Mesendoderm (in vitro differentiated cells): ENCODE measurements at regions not wholly inside any gene's neighbourhood (a gene's known extent, or its start where the extent isn't known, plus 50 kb on each side); places are given as distances from the start of the nearest gene placed in this dataset.
"Not testable (repeated sequence)": the region's sequence is repeated elsewhere in the genome, so short reads cannot be mapped to it uniquely, and the experiment has no call there.

Source experiments
- DNase-seq: peaks from one replicate; pipeline ENCODE4 v3.0.0; 2013
- H2AK5ac ChIP-seq: 2 replicates; pipeline ENCODE4 v1.6.1; 2013; ENCODE audit warnings: low read length, inconsistent platforms
- H2BK120ac ChIP-seq: 2 replicates; pipeline ENCODE4 v1.6.1; 2013; ENCODE audit warnings: low read depth, mild to moderate bottlenecking, low read length, moderate library complexity, mixed read lengths
- H2BK15ac ChIP-seq: replicated peaks from 2 replicates; pipeline ENCODE4 v1.6.1; 2013; ENCODE audit warnings: low read depth, mild to moderate bottlenecking, moderate library complexity
- H2BK5ac ChIP-seq: 2 replicates; pipeline ENCODE4 v1.6.1; 2013; ENCODE audit warnings: low read length, inconsistent platforms
- H3K18ac ChIP-seq: 2 replicates; pipeline ENCODE4 v1.6.1; 2013; ENCODE audit warnings: mild to moderate bottlenecking, low read length, mixed read lengths
- H3K23ac ChIP-seq: one replicate; pipeline ENCODE4 v1.6.1; 2013; ENCODE audit warnings: low read length
- H3K27ac ChIP-seq: 2 replicates; pipeline ENCODE4 v1.5.1; 2013; ENCODE audit warnings: low read depth, mild to moderate bottlenecking, inconsistent platforms, low read length, moderate library complexity
- H3K27me3 ChIP-seq: 2 replicates; pipeline ENCODE4 v1.6.1; 2013; ENCODE audit warnings: low read length, control low read depth, mild to moderate bottlenecking, inconsistent platforms; ENCODE audit not compliant: insufficient read depth, poor library complexity
- H3K36me3 ChIP-seq: 2 replicates; pipeline ENCODE4 v1.6.1; 2013; ENCODE audit warnings: low read length, inconsistent platforms; ENCODE audit not compliant: control insufficient read depth, insufficient read depth
- H3K4ac ChIP-seq: one replicate; pipeline ENCODE4 v1.6.1; 2013; ENCODE audit warnings: low read depth, mild to moderate bottlenecking, low read length, moderate library complexity
- H3K4me1 ChIP-seq: 2 replicates; pipeline ENCODE4 v1.6.1; 2013; ENCODE audit warnings: low read depth, low read length, inconsistent platforms; ENCODE audit not compliant: control insufficient read depth
- H3K4me2 ChIP-seq: 2 replicates; pipeline ENCODE4 v1.6.1; 2013; ENCODE audit warnings: low read length
- H3K4me3 ChIP-seq: 2 replicates; pipeline ENCODE4 v1.5.1; 2013; ENCODE audit warnings: mild to moderate bottlenecking, low read length
- H3K56ac ChIP-seq: one replicate; pipeline ENCODE4 v1.6.1; 2013; ENCODE audit warnings: low read length
- H3K79me1 ChIP-seq: 2 replicates; pipeline ENCODE4 v1.6.1; 2013; ENCODE audit warnings: low read length, inconsistent platforms
- H3K79me2 ChIP-seq: 2 replicates; pipeline ENCODE4 v1.6.1; 2013; ENCODE audit warnings: mild to moderate bottlenecking, low read length; ENCODE audit not compliant: control insufficient read depth, insufficient read depth
- H3K9ac ChIP-seq: 2 replicates; pipeline ENCODE4 v1.6.1; 2013; ENCODE audit warnings: low read length, inconsistent platforms
- H4K5ac ChIP-seq: one replicate; pipeline ENCODE4 v1.6.1; 2013; ENCODE audit warnings: low read length
- H4K8ac ChIP-seq: one replicate; pipeline ENCODE4 v1.6.1; 2013; ENCODE audit warnings: low read depth, mild to moderate bottlenecking, control low read depth, low read length, moderate library complexity
- WGBS: extraction: QIAGEN DNeasy Blood & Tissue Kit; methylation state at CpG from one replicate; pipeline ENCODE4 v1.1.7; 2013; ENCODE audit warnings: low lambda C conversion rate, missing lambda C conversion rate; ENCODE audit not compliant: insufficient coverage; ENCODE audit errors: extremely low coverage; 5-methylcytosine and 5-hydroxymethylcytosine counted together

DNA sequence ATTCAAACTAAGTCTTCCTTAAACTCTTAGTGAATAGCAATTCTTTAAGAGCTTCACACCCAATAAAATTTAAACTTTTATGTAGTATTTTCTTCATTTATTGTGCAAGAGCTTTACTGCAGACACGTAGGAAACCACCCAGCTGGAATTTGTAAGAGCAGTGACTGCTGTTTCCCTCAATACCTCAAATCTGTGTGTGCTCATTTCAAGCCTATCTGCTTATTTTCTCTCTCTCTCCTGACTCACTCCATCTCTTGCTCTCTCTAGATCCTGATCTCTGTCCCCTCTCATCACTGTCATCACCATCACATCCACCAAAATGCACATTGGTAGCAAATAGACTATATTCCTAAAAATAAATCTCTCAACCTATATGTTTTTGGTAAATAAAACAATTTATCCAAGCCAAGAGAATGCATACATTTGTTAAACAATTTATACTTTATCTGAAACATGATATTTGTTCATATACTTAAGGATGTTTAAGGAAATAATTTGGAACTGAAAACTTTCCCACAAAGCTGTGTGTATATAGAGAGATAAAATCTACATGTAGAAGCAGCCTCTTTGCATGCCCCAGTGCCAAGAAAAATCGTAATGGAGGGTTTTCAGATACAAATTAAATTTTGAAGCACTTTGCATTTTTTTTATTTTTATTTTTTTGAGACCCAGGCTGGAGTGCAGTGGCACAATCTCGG lies 273.0 kb downstream of the TFAP2A start:
- Histone ChIP-seq H3K36me3 (no peaks in the 10 kb centered on the region), H3K4me2 (no peak overlapping the region), H3K23ac (no peak overlapping the region), H2BK5ac (no peak overlapping the region), H4K5ac (no peak overlapping the region), H3K79me1 (no peaks in the 10 kb centered on the region), H3K9ac (no peak overlapping the region), H2AK5ac (no peak overlapping the region), H3K4me3 (no peak overlapping the region), H2BK120ac (no peak overlapping the region), H3K79me2 (no peaks in the 10 kb centered on the region), H3K27me3 (no peaks in the 10 kb centered on the region), H3K4me1 (peaks cover 3% of the 10 kb centered on the region), H4K8ac (no peak overlapping the region), H3K56ac (no peak overlapping the region), H3K18ac (no peak overlapping the region), H3K27ac (no peak overlapping the region), H2BK15ac (no peak overlapping the region), H3K4ac (no peak overlapping the region)
- no peak for DNase-seq
- no CpG with 5 or more reads among the region's 3 CpGs for WGBS

DNA sequence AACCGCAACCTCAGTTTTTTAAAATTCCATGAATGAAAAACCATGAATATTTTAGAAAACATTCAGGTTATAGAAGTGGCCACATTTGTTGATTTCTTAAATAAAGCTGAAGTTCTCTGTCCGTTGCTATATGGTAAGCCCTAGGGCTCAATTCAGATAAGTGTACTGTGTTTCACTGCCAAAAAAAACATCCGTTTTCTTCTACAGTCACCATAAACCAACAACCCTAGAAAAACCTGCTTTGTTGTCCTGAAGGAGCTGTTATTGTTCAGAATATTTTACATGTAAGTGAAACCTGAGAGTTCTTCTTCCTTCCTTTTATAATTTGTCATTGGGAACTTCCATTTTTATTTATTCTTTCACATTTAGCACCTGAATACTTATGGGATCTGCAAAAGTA lies 274.1 kb downstream of the TFAP2A start:
- no peak overlapping the region for H3K18ac ChIP-seq
- no peak overlapping the region for H3K9ac ChIP-seq
- no peak overlapping the region for H2AK5ac ChIP-seq
- no peak overlapping the region for H3K56ac ChIP-seq
- no peaks in the 10 kb centered on the region for H3K27me3 ChIP-seq
- H3K4me2 ChIP-seq: no peak overlapping the region
- no peaks in the 10 kb centered on the region for H3K79me1 ChIP-seq
- no CpG with 5 or more reads among the region's 3 CpGs for WGBS
- H4K8ac ChIP-seq: no peak overlapping the region
- H3K79me2 ChIP-seq: no peaks in the 10 kb centered on the region
- H2BK120ac ChIP-seq: no peak overlapping the region
- no peak overlapping the region for H3K4ac ChIP-seq
- DNase-seq: no peak
- H3K23ac ChIP-seq: no peak overlapping the region
- H3K27ac ChIP-seq: no peak overlapping the region
- no peak overlapping the region for H2BK15ac ChIP-seq
- no peak overlapping the region for H4K5ac ChIP-seq
- H2BK5ac ChIP-seq: no peak overlapping the region
- no peaks in the 10 kb centered on the region for H3K36me3 ChIP-seq
- peaks cover 3% of the 10 kb centered on the region for H3K4me1 ChIP-seq
- H3K4me3 ChIP-seq: no peak overlapping the region

DNA sequence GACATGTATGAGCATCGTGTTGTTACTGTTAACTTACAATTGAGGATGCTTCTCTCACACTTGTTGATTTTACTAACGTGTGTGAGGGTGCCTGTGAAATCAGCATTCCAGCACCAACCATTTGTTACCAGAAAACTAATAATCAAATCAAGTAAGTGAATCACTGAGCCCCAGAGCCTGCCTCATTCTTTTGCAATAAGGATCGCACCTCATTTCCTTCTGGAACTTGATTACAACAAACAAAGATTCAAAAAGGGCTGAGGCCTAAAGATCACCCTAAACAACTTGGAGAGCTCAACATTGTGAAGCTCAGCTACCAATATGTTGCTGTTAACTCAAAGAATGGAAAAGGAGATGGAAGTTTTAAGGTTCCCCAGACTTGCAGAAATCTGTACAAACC lies 274.7 kb downstream of the TFAP2A start:
- Histone ChIP-seq H2AK5ac (no peak overlapping the region), H3K4ac (no peak overlapping the region), H3K23ac (no peak overlapping the region), H3K4me3 (no peak overlapping the region), H3K79me2 (no peaks in the 10 kb centered on the region), H3K4me1 (peaks cover 3% of the 10 kb centered on the region), H3K56ac (no peak overlapping the region), H3K27me3 (no peaks in the 10 kb centered on the region), H2BK120ac (no peak overlapping the region), H4K5ac (no peak overlapping the region), H2BK5ac (no peak overlapping the region), H3K27ac (no peak overlapping the region), H3K79me1 (no peaks in the 10 kb centered on the region), H2BK15ac (no peak overlapping the region), H3K18ac (no peak overlapping the region), H4K8ac (no peak overlapping the region), H3K36me3 (no peaks in the 10 kb centered on the region), H3K4me2 (no peak overlapping the region), H3K9ac (no peak overlapping the region)
- no CpG with 5 or more reads among the region's 3 CpGs for WGBS
- peak; percentile 42 for DNase-seq

DNA sequence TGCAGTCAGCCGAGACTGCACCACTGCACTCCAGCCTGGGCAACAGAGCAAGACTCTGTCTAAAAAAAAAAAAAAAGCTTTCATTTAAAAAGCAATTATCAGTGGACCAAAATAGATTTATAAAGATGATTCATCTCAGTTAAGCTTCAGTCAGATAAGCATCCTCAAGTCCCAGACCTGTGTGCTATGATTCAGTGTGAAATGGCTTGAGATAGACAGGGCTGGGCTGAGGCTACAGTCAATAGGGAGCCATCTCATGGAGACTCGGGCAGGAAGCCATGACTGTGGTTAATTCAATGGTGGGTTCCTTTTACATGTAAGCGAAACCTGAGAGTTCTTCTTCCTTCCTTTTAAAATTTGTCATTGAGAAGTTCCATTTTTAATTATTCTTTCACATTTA lies 276.0 kb downstream of the TFAP2A start:
- Histone ChIP-seq H2BK5ac (no peak overlapping the region), H4K8ac (no peak overlapping the region), H3K79me2 (no peaks in the 10 kb centered on the region), H3K56ac (no peak overlapping the region), H3K4me3 (no peak overlapping the region), H3K27ac (no peak overlapping the region), H4K5ac (no peak overlapping the region), H2BK120ac (no peak overlapping the region), H3K36me3 (no peaks in the 10 kb centered on the region), H3K9ac (no peak overlapping the region), H3K4ac (no peak overlapping the region), H3K27me3 (no peaks in the 10 kb centered on the region), H2AK5ac (no peak overlapping the region), H3K4me2 (no peak overlapping the region), H3K79me1 (no peaks in the 10 kb centered on the region), H2BK15ac (no peak overlapping the region), H3K18ac (no peak overlapping the region), H3K4me1 (peaks cover 3% of the 10 kb centered on the region), H3K23ac (no peak overlapping the region)
- WGBS: no CpG with 5 or more reads among the region's 3 CpGs
- no peak for DNase-seq

DNA sequence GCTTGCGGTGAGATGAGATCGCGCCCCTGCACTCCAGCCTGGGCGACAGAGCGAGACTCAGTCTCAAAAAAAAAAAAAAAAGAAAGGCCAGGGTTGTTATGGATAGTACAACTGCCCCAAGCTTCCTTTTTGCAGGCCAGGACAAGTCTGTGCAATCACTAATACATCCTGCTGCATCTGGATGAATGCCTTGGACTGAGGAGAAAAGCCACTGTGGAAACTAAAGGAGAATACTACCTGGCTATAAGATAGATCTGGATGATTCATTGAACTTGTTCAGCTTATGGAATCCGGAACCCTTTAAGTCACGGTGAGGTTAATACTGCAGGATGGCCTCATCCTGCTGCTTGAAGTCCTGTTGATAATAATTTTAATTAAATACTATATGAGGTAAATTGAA lies 278.2 kb downstream of the TFAP2A start:
- Histone ChIP-seq H3K27ac (no peak overlapping the region), H3K4me1 (peaks cover 3% of the 10 kb centered on the region), H3K4me2 (no peak overlapping the region), H3K27me3 (no peaks in the 10 kb centered on the region), H2BK15ac (no peak overlapping the region), H4K8ac (no peak overlapping the region), H3K56ac (no peak overlapping the region), H3K23ac (no peak overlapping the region), H3K4me3 (no peak overlapping the region), H3K79me2 (no peaks in the 10 kb centered on the region), H3K4ac (no peak overlapping the region), H2BK120ac (no peak overlapping the region), H4K5ac (no peak overlapping the region), H3K36me3 (no peaks in the 10 kb centered on the region), H3K79me1 (no peaks in the 10 kb centered on the region), H2AK5ac (no peak overlapping the region), H3K9ac (no peak overlapping the region), H2BK5ac (no peak overlapping the region), H3K18ac (no peak overlapping the region)
- no CpG with 5 or more reads among the region's 7 CpGs for WGBS
- DNase-seq: no peak

DNA sequence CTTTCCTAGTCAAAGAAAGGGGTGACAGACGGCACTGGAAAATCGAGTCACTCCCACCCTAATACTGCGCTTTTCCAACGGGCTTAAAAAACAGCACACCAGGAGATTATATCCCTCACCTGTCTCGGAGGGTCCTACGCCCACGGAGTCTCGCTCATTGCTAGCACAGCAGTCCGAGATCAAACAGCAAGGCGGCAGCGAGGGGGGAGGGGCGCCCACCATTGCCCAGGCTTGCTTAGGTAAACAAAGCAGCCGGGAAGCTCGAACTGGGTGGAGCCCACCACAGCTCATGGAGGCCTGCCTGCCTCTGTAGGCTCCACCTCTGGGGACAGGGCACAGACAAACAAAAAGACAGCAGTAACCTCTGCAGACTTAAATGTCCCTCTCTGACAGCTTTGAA lies 280.7 kb downstream of the TFAP2A start:
- not testable (repeated sequence) for H4K5ac ChIP-seq, H3K4me1 ChIP-seq, H2BK15ac ChIP-seq, H3K4me3 ChIP-seq, DNase-seq, H2BK5ac ChIP-seq, H2BK120ac ChIP-seq, H3K18ac ChIP-seq, H3K4me2 ChIP-seq, H3K27me3 ChIP-seq, H3K79me2 ChIP-seq, H3K27ac ChIP-seq, H2AK5ac ChIP-seq, H3K79me1 ChIP-seq, H3K56ac ChIP-seq, H3K9ac ChIP-seq, H3K23ac ChIP-seq, H3K36me3 ChIP-seq, H3K4ac ChIP-seq, H4K8ac ChIP-seq
- WGBS: no CpG with 5 or more reads among the region's 14 CpGs
